Neural cell (in vitro differentiated cells): ENCODE measurements at regions not wholly inside any gene's neighbourhood (a gene's known extent, or its start where the extent isn't known, plus 50 kb on each side); places are given as distances from the start of the nearest gene placed in this dataset.

Experiments used
- H2AFZ ChIP-seq: fragments of 200-600, 300-800 bp; sonication (generic), shearing (Covaris generic); 2 replicates; pipeline ENCODE4 v1.6.0; 2014; ENCODE audit warnings: low read depth, mild to moderate bottlenecking, antibody characterized with exemption, low read length, moderate library complexity
- H3F3A ChIP-seq: fragments of 200-600 bp; shearing (Covaris generic); 2 replicates; pipeline ENCODE4 v1.6.1; 2016; ENCODE audit warnings: mild to moderate bottlenecking, moderate library complexity, mixed read lengths, antibody characterized with exemption, low read length; ENCODE audit not compliant: insufficient read depth, poor library complexity, severe bottlenecking
- H3K27ac ChIP-seq: fragments of 200-600, 300-800 bp; sonication (generic), shearing (Covaris generic); 2 replicates; pipeline ENCODE4 v1.5.1; 2014; ENCODE audit warnings: mild to moderate bottlenecking, low read length, moderate library complexity
- H3K27me3 ChIP-seq: fragments of 300-800, 200-600 bp; sonication (generic), shearing (Covaris generic); 2 replicates; pipeline ENCODE4 v1.6.0; 2014; ENCODE audit warnings: mild to moderate bottlenecking, low read depth, low read length, moderate library complexity; ENCODE audit not compliant: insufficient read depth
- H3K36me3 ChIP-seq: fragments of 300-800, 200-600 bp; sonication (generic), shearing (Covaris generic); 2 replicates; pipeline ENCODE4 v1.5.1; 2014; ENCODE audit warnings: mild to moderate bottlenecking, antibody characterized with exemption, low read length, moderate library complexity; ENCODE audit not compliant: insufficient read depth
- H3K4me2 ChIP-seq: fragments of 300-800, 200-600 bp; sonication (generic), shearing (Covaris generic); 2 replicates; pipeline ENCODE4 v1.6.0; 2014; ENCODE audit warnings: mild to moderate bottlenecking, low read length
- H3K4me3 ChIP-seq: fragments of 300-800, 200-600 bp; sonication (generic), shearing (Covaris generic); 2 replicates; pipeline ENCODE4 v1.5.1; 2014; ENCODE audit warnings: mild to moderate bottlenecking, low read length, moderate library complexity
- H3K79me2 ChIP-seq: fragments of 200-600 bp; shearing (Covaris generic); replicated peaks from 2 replicates; pipeline ENCODE4 v1.6.0; 2014; ENCODE audit warnings: mild to moderate bottlenecking, low read length, moderate library complexity; ENCODE audit not compliant: insufficient read depth
- H3K9ac ChIP-seq: fragments of 300-800, 200-600 bp; sonication (generic), shearing (Covaris generic); 2 replicates; pipeline ENCODE4 v1.6.1; 2016; ENCODE audit warnings: mild to moderate bottlenecking, low read length, mixed read lengths
- H3K9me2 ChIP-seq: fragments of 200-600 bp; shearing (Covaris generic); 2 replicates; pipeline ENCODE4 v1.6.1; 2016; ENCODE audit warnings: mild to moderate bottlenecking, low read length, mixed read lengths; ENCODE audit not compliant: insufficient read depth
- H3K9me3 ChIP-seq: fragments of 200-600, 300-800 bp; sonication (generic), shearing (Covaris generic); 2 replicates; pipeline ENCODE4 v1.6.1; 2016; ENCODE audit warnings: mild to moderate bottlenecking, mixed run types, low read length, moderate library complexity, mixed read lengths
- H4K20me1 ChIP-seq: fragments of 200-600 bp; shearing (Covaris generic); 2 replicates; pipeline ENCODE4 v1.6.1; 2016; ENCODE audit warnings: mild to moderate bottlenecking, mixed run types; ENCODE audit not compliant: insufficient read depth
- CTCF ChIP-seq: fragments of 450-650 bp; IDR thresholded peaks from 2 replicates; pipeline ENCODE4 v1.5.1; 2014; ENCODE audit warnings: antibody characterized with exemption, mild to moderate bottlenecking, moderate library complexity; ENCODE audit not compliant: poor library complexity, severe bottlenecking
- EP300 ChIP-seq: fragments of 450-650 bp; conservative IDR thresholded peaks from 2 replicates; pipeline ENCODE4 v1.6.1; 2014; ENCODE audit warnings: antibody characterized with exemption, mild to moderate bottlenecking, moderate library complexity; ENCODE audit not compliant: poor library complexity, severe bottlenecking
- EZH2 ChIP-seq: fragments of 200-600, 300-800 bp; shearing (Covaris generic), sonication (generic); IDR thresholded peaks from 2 replicates; pipeline ENCODE4 v1.6.1; 2014; ENCODE audit warnings: antibody characterized with exemption, low read length, borderline replicate concordance, mild to moderate bottlenecking; ENCODE audit not compliant: insufficient read depth, poor library complexity, severe bottlenecking
- MXI1 ChIP-seq: fragments of 450-650 bp; conservative IDR thresholded peaks from 2 replicates; pipeline ENCODE4 v1.6.1; 2014; ENCODE audit warnings: antibody characterized with exemption, mild to moderate bottlenecking; ENCODE audit not compliant: poor library complexity, severe bottlenecking
- POLR2AphosphoS5 ChIP-seq: IDR thresholded peaks from 2 replicates; pipeline ENCODE4 v1.6.1; 2012
- RAD21 ChIP-seq: fragments of 450-650 bp; conservative IDR thresholded peaks from 2 replicates; pipeline ENCODE4 v1.6.1; 2014; ENCODE audit warnings: antibody characterized with exemption, mild to moderate bottlenecking, moderate library complexity
- REST ChIP-seq: IDR thresholded peaks from 2 replicates; pipeline ENCODE4 v1.6.1; 2012; ENCODE audit warnings: borderline replicate concordance
- SMC3 ChIP-seq: fragments of 450-650 bp; conservative IDR thresholded peaks from 2 replicates; pipeline ENCODE4 v1.6.1; 2014; ENCODE audit warnings: antibody characterized with exemption, mild to moderate bottlenecking, moderate library complexity; ENCODE audit not compliant: poor library complexity
- TAF1 ChIP-seq: IDR thresholded peaks from 2 replicates; pipeline ENCODE4 v1.6.1; 2012; ENCODE audit warnings: low read depth

GRCh38 chr10:130637089-130637676, 501.0 kb downstream of the GLRX3 start:
- no peak overlapping the region for H3K27ac ChIP-seq
- no peaks in the 10 kb centered on the region for H3K36me3 ChIP-seq
- no peak overlapping the region for H3K4me3 ChIP-seq
- no peaks in the 10 kb centered on the region for H3K9me3 ChIP-seq
- H3K4me2 ChIP-seq, result no peak overlapping the region
- no peaks in the 10 kb centered on the region for H3F3A ChIP-seq
- no peaks in the 10 kb centered on the region for H4K20me1 ChIP-seq
- no peaks in the 10 kb centered on the region for H3K27me3 ChIP-seq
- TF ChIP-seq REST (no peak), EZH2 (no peak), SMC3 (no peak), RAD21 (no peak), POLR2AphosphoS5 (no peak), CTCF (no peak), EP300 (no peak), MXI1 (no peak), TAF1 (no peak)
- no peaks in the 10 kb centered on the region for H3K79me2 ChIP-seq
- H3K9ac ChIP-seq, result no peak overlapping the region
- no peak overlapping the region for H2AFZ ChIP-seq
- no peaks in the 10 kb centered on the region for H3K9me2 ChIP-seq

GRCh38 chr10:130638991-130639390, 502.8 kb downstream of the GLRX3 start:
- H3K9ac ChIP-seq, result no peak overlapping the region
- H3K27me3 ChIP-seq, result no peaks in the 10 kb centered on the region
- H3K9me2 ChIP-seq, result no peaks in the 10 kb centered on the region
- H2AFZ ChIP-seq, result no peak overlapping the region
- no peaks in the 10 kb centered on the region for H3K79me2 ChIP-seq
- no peaks in the 10 kb centered on the region for H3K9me3 ChIP-seq
- H3K27ac ChIP-seq, result no peak overlapping the region
- H4K20me1 ChIP-seq, result no peaks in the 10 kb centered on the region
- no peak overlapping the region for H3K4me3 ChIP-seq
- no peak for TF ChIP-seq POLR2AphosphoS5
- TF ChIP-seq EZH2, result no peak
- no peak for TF ChIP-seq TAF1
- TF ChIP-seq REST, result no peak
- TF ChIP-seq RAD21, result no peak
- TF ChIP-seq MXI1, result no peak
- no peak for TF ChIP-seq EP300
- TF ChIP-seq CTCF, result no peak
- TF ChIP-seq SMC3, result no peak
- no peak overlapping the region for H3K4me2 ChIP-seq
- no peaks in the 10 kb centered on the region for H3F3A ChIP-seq
- no peaks in the 10 kb centered on the region for H3K36me3 ChIP-seq
